Ascending aorta (tissue), 2 donors: ENCODE measurements at regions not wholly inside any gene's neighbourhood (a gene's known extent, or its start where the extent isn't known, plus 50 kb on each side); places are given as distances from the start of the nearest gene placed in this dataset.
"Not testable (repeated sequence)": the region's sequence is repeated elsewhere in the genome, so short reads cannot be mapped to it uniquely, and the experiment has no call there.

Source experiments
- DNase-seq, 2 donors: peaks; one replicate each; pipeline ENCODE4 v3.0.0-alpha.2; 2019; ENCODE audit warnings: low spot score in 2 of 2
- H3K27ac ChIP-seq, 2 donors: fragments of 200-600 bp; sonication (generic); one replicate each; pipeline ENCODE4 v1.5.1; 2016 to 2017; ENCODE audit warnings: mild to moderate bottlenecking in 1 of 2
- H3K27me3 ChIP-seq: fragments of 200-600 bp; sonication (generic); one replicate; pipeline ENCODE4 v1.5.1; 2017
- H3K36me3 ChIP-seq, 2 donors: fragments of 200-600 bp; sonication (generic); one replicate each; pipeline ENCODE4 v1.5.1; 2016
- H3K4me1 ChIP-seq, 2 donors: fragments of 200-600 bp; sonication (generic); one replicate each; pipeline ENCODE4 v1.5.1; 2016 to 2017; ENCODE audit warnings: mild to moderate bottlenecking in 1 of 2
- H3K4me3 ChIP-seq, 2 donors: fragments of 200-600 bp; sonication (generic); one replicate each; pipeline ENCODE4 v1.5.1; 2016 to 2017; ENCODE audit warnings: mild to moderate bottlenecking in 1 of 2
- H3K9me3 ChIP-seq, 2 donors: fragments of 200-600 bp; sonication (generic); one replicate each; pipeline ENCODE4 v1.5.1; 2016
- intact Hi-C: fragments of 100-400 bp; cut with DNase I; formaldehyde crosslinking; loops from one replicate; pipeline ENCODE4 v1.15.1; 2023
- TF ChIP-seq, protein P1 (sequence below), 3 experiments: fragments of 200-600 bp in 2 of 3; fragments of 450-650 bp in 1 of 3; sonication (generic) in 2 of 3; IDR thresholded peaks; one replicate each; pipeline ENCODE4 v1.5.1; 2016 to 2019; ENCODE audit warnings: antibody characterized with exemption in 3 of 3, mild to moderate bottlenecking in 1 of 3, moderate library complexity in 1 of 3

DNA sequence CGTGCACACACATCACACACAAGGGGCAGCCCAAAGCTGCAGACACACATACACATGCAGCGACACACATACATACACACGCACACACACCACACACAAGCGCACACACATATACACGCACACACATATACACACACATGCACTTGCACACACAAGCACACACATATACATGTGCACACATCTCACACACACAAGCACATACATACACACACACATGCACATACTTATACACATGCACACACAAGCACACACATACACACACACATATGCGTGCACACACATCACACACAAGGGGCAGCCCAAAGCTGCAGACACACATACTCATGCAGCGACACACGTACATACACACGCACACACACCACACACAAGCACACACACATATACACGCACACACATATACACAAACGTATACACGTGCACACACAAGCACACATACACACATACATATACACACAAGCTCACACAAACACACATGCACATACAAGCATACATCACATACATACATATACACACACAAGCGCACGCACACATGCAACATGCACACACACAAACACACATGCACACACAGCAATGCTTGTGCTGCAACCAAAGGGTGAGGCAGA, 178.8 kb upstream of the PFKP start:
- TF ChIP-seq, protein P1, sequence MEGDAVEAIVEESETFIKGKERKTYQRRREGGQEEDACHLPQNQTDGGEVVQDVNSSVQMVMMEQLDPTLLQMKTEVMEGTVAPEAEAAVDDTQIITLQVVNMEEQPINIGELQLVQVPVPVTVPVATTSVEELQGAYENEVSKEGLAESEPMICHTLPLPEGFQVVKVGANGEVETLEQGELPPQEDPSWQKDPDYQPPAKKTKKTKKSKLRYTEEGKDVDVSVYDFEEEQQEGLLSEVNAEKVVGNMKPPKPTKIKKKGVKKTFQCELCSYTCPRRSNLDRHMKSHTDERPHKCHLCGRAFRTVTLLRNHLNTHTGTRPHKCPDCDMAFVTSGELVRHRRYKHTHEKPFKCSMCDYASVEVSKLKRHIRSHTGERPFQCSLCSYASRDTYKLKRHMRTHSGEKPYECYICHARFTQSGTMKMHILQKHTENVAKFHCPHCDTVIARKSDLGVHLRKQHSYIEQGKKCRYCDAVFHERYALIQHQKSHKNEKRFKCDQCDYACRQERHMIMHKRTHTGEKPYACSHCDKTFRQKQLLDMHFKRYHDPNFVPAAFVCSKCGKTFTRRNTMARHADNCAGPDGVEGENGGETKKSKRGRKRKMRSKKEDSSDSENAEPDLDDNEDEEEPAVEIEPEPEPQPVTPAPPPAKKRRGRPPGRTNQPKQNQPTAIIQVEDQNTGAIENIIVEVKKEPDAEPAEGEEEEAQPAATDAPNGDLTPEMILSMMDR (IDR thresholded peaks at IDR 0.05), result no peak
- Histone ChIP-seq H3K4me1 (no peaks in the 10 kb centered on the region), H3K9me3 (no peaks in the 10 kb centered on the region), H3K27ac (no peak overlapping the region), H3K36me3 (no peaks in the 10 kb centered on the region), H3K27me3 (no peaks in the 10 kb centered on the region), H3K4me3 (no peak overlapping the region)
- intact Hi-C loops, result no loop called here
- DNase-seq, result no peak

DNA sequence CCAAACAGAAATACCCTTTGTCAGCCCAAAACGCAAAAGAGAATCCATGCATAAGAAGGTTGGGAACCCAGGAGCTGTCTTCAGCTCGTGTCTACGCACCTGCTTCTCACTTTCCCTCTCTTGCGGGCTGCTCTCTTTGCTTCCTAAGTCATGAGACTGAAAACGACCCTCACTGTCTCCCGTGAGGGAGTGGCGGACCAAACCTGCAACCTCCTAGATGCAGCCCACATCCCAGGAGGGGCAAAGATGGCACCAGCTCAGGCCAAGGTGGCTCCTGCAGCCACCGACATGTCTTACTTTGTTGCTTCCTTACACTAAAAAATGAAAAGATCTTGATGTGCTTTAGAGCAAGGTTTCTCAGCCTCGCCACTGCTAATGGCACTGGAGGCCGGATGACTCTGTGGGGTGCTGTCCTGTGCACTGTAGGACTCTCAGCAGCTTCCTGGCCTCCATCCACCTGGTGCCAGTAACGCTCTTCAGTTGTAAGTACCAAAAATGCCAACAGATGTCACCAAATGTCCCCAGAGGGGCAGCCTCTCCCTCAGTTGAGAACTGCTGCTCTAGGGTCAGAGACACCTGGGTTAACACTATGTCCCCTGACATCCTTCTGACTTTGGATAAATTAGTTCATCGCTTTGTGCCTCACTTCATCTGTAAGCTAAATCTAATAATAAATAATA, 179.8 kb upstream of the PFKP start:
- TF ChIP-seq, protein P1 (IDR thresholded peaks at IDR 0.05), result no peak
- H3K27ac ChIP-seq, result no peak overlapping the region
- intact Hi-C loops, result no loop called here
- no peak overlapping the region for H3K4me3 ChIP-seq
- H3K27me3 ChIP-seq, result no peaks in the 10 kb centered on the region
- H3K4me1 ChIP-seq, result no peaks in the 10 kb centered on the region
- no peaks in the 10 kb centered on the region for H3K36me3 ChIP-seq
- DNase-seq, result no peak
- H3K9me3 ChIP-seq, result no peaks in the 10 kb centered on the region

DNA sequence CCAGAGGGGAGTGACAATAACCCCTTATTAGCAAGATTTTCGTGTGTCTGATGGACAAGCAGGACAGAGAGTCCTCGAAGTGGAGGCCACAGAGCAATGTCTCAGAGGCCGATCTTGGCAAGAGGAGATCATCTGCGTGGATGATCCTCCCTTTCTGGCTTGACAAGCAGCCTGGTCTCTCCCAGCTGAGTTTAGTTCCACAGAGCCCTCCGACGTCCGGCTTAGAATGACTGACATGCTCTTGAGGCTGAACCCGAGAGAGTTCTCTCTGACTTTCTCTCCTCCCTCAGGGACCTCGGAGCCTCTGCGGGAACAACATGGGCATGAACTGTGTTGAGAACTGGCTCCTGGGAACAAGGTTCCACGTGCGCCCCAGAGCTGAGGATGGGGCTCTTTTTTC, 180.7 kb upstream of the PFKP start:
- H3K27me3 ChIP-seq, result no peaks in the 10 kb centered on the region
- H3K9me3 ChIP-seq, result no peaks in the 10 kb centered on the region
- TF ChIP-seq, protein P1 (IDR thresholded peaks at IDR 0.05), result no peak
- no peaks in the 10 kb centered on the region for H3K36me3 ChIP-seq
- no peak overlapping the region for H3K27ac ChIP-seq
- DNase-seq, result no peak
- intact Hi-C loops, result no loop called here
- H3K4me1 ChIP-seq, result no peaks in the 10 kb centered on the region
- H3K4me3 ChIP-seq, result no peak overlapping the region

DNA sequence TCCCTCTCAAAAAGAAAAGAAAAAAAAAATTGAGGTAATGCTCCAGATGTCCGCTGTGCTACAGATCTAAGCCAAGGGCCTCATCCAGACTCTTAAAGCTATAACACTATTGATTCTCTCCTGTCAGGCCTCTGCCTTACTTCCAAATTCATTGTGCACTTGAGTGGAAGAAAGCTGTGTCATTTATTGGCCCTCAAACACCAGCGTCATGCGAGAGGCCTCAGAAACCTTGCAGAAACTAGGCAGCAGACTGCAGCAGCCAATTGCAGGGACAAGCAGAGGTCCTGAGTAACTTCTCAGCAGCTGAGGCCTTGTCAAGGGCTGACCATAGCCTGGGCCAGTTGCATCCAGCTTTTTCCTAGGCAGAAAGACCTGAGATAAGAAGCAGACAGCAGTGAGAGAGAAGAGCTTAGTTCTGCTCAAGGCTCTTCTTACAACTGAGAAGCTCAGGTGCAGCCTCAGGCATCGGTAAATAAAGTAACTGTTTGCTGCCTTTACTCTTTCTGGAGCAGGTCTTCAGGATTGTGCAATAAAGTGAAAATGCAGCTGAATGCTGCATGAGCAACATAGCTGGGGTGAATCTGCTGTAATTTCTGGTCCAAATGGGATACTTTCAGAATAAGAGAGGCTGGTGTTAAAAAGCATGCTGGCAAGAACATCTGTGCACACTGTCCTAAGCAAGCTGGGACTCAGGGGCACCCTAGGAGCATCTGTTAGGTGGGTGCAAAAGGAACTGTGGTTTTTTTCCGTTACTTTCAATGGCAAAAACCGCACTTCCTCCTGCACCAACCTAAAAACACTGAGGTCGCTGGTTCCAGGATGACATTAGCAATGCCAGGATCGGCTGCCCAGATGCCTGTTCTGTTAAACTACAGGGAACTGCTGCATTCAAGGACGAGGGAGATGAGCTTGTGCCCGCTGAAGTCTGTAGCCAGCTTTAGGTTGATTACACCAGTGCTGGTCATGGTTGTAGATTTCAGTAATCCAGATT, 181.8 kb upstream of the PFKP start:
- Histone ChIP-seq H3K4me3 (no peak overlapping the region), H3K27ac (no peak overlapping the region), H3K4me1 (no peaks in the 10 kb centered on the region), H3K36me3 (no peaks in the 10 kb centered on the region), H3K9me3 (no peaks in the 10 kb centered on the region), H3K27me3 (no peaks in the 10 kb centered on the region)
- intact Hi-C loops, result no loop called here
- no peak for DNase-seq
- TF ChIP-seq, protein P1 (IDR thresholded peaks at IDR 0.05), result no peak

DNA sequence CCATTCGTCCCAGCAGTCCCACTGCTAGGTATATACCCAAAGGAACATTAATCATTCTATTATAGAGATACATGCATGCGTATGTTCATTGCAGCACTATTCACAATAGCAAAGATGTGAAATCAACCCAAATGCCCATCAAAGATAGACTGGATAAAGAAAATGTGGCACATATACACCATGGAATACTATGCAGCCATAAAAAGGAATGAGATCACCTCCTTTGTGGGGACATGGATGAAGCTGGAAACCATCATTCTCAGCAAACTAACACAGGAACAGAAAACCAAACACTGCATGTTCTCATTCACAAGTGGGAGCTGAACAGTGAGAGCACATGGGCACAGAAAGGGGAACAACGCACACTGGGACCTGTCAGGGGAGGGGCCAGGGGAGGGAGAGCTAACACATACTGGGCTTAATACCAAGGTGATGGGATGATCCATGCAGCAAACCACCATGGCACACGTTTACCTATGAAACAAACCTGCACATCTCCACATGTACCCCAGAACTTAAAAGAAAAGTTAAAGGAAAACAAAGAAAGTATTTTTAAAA, 183.3 kb upstream of the PFKP start:
- intact Hi-C loops, H3K4me1 ChIP-seq, H3K4me3 ChIP-seq, H3K9me3 ChIP-seq, H3K27ac ChIP-seq, H3K36me3 ChIP-seq, H3K27me3 ChIP-seq, DNase-seq: not testable (repeated sequence)
